Astrocyte (in vitro differentiated cells and primary cell): ENCODE measurements at regions not wholly inside any gene's neighbourhood (a gene's known extent, or its start where the extent isn't known, plus 50 kb on each side); places are given as distances from the start of the nearest gene placed in this dataset.
A peak's percentile ranks its signal among the peaks of the same experiment; 100 is the strongest.

ENCODE experiments used
- DNase-seq: peaks from one replicate; pipeline ENCODE4 v3.0.0-alpha.2; 2010; ENCODE audit warnings: low read depth
- FAIRE-seq: peaks from 2 replicates; lab custom pipeline; 2011; peaks lifted over from hg19 to GRCh38; lab: Jason Lieb, UNC
- H2AFZ ChIP-seq: 2 replicates; pipeline ENCODE4 v1.6.0; 2012; ENCODE audit warnings: low read depth, low read length, inconsistent platforms
- H3K27ac ChIP-seq: 2 replicates; pipeline ENCODE4 v1.5.1; 2011; ENCODE audit warnings: low read depth, low read length, inconsistent platforms
- H3K27me3 ChIP-seq: 2 replicates; pipeline ENCODE4 v1.6.0; 2011; ENCODE audit warnings: low read length, inconsistent platforms; ENCODE audit not compliant: insufficient read depth
- H3K36me3 ChIP-seq: 2 replicates; pipeline ENCODE4 v1.5.1; 2011; ENCODE audit warnings: low read length, inconsistent platforms; ENCODE audit not compliant: insufficient read depth
- H3K4me1 ChIP-seq: 2 replicates; pipeline ENCODE4 v1.5.1; 2011; ENCODE audit warnings: low read length, inconsistent platforms; ENCODE audit not compliant: insufficient read depth
- H3K4me2 ChIP-seq: 2 replicates; pipeline ENCODE4 v1.6.0; 2012; ENCODE audit warnings: low read length, inconsistent platforms
- H3K4me3 ChIP-seq: 2 replicates; pipeline ENCODE4 v1.5.1; 2011; ENCODE audit warnings: low read depth, mild to moderate bottlenecking, low read length, inconsistent platforms; ENCODE audit not compliant: insufficient read depth
- H3K79me2 ChIP-seq: 2 replicates; pipeline ENCODE4 v1.6.0; 2012; ENCODE audit warnings: mild to moderate bottlenecking, low read length, inconsistent platforms; ENCODE audit not compliant: insufficient read depth
- H3K9ac ChIP-seq: 2 replicates; pipeline ENCODE4 v1.6.0; 2012; ENCODE audit warnings: mild to moderate bottlenecking, low read length, inconsistent platforms
- H3K9me3 ChIP-seq: 2 replicates; pipeline ENCODE4 v1.5.1; 2012; ENCODE audit warnings: low read depth, mild to moderate bottlenecking, low read length, inconsistent platforms; ENCODE audit not compliant: insufficient read depth
- H4K20me1 ChIP-seq: 2 replicates; pipeline ENCODE4 v1.6.0; 2012; ENCODE audit warnings: low read length, inconsistent platforms; ENCODE audit not compliant: insufficient read depth
- H3K27ac Mint-ChIP-seq: one replicate; pipeline ENCODE4 v1.8.0; 2021; ENCODE audit warnings: mild to moderate bottlenecking, mixed read lengths; ENCODE audit not compliant: unreplicated experiment
- H3K27me3 Mint-ChIP-seq: one replicate; pipeline ENCODE4 v1.8.0; 2021; ENCODE audit warnings: low read depth, mixed read lengths; ENCODE audit not compliant: unreplicated experiment
- H3K36me3 Mint-ChIP-seq: one replicate; pipeline ENCODE4 v1.8.0; 2021; ENCODE audit warnings: low read depth, mixed read lengths; ENCODE audit not compliant: unreplicated experiment
- H3K4me1 Mint-ChIP-seq: one replicate; pipeline ENCODE4 v1.8.0; 2021; ENCODE audit warnings: low read depth, mixed read lengths; ENCODE audit not compliant: unreplicated experiment
- H3K4me3 Mint-ChIP-seq: one replicate; pipeline ENCODE4 v1.8.0; 2021; ENCODE audit warnings: mild to moderate bottlenecking, moderate library complexity, mixed read lengths; ENCODE audit not compliant: unreplicated experiment
- H3K9me3 Mint-ChIP-seq: one replicate; pipeline ENCODE4 v1.8.0; 2021; ENCODE audit warnings: mild to moderate bottlenecking, mixed read lengths; ENCODE audit not compliant: unreplicated experiment
- EZH2 ChIP-seq: IDR thresholded peaks from 2 replicates; pipeline ENCODE4 v1.6.1; 2012; ENCODE audit warnings: mild to moderate bottlenecking, low read length, inconsistent platforms; ENCODE audit not compliant: insufficient read depth
- TF ChIP-seq, protein P1 (sequence below): IDR thresholded peaks from 2 replicates; pipeline ENCODE4 v1.5.1; 2011; ENCODE audit warnings: low read depth, mild to moderate bottlenecking, inconsistent platforms, low read length, moderate library complexity; ENCODE audit not compliant: insufficient read depth

DNA sequence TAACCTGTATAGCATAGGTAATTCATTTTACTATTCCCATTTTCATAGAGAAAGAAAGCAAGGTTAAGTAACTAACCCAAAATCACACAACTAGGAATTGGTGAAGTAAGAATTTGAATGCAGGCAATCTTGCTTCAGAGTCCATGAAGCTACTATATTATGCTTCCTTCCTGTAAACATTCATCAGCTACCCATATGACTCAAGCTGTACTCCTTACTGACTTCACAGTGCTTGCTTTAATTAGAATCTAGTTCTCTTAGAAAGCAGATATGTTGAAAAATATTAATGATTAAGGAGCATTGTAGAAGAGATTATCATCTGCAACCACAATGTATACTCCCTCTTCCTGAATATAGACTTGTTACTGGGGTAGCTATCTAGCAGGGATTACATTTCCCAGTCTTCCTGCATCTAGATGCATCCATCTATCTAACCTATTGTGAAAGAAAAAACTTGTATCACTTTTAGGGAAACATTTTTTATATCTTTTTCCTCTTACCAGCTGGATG lies 961.6 kb upstream of the CHAC2 start:
- Histone ChIP-seq H3K9ac (no peak overlapping the region), H3K4me2 (no peak overlapping the region), H3K4me3 (no peak overlapping the region), H2AFZ (no peak overlapping the region), H4K20me1 (no peaks in the 10 kb centered on the region), H3K4me1 (no peaks in the 10 kb centered on the region), H3K27ac (no peak overlapping the region), H3K36me3 (no peaks in the 10 kb centered on the region), H3K9me3 (no peaks in the 10 kb centered on the region), H3K27me3 (no peaks in the 10 kb centered on the region), H3K79me2 (no peaks in the 10 kb centered on the region)
- DNase-seq (peak; percentile 16), FAIRE-seq (no peak)
- no peaks in the 10 kb centered on the region for H3K27me3 Mint-ChIP-seq
- no peaks in the 10 kb centered on the region for H3K9me3 Mint-ChIP-seq
- H3K36me3 Mint-ChIP-seq, result no peaks in the 10 kb centered on the region
- H3K27ac Mint-ChIP-seq, result no peak overlapping the region
- H3K4me3 Mint-ChIP-seq, result no peak overlapping the region
- TF ChIP-seq, protein P1, sequence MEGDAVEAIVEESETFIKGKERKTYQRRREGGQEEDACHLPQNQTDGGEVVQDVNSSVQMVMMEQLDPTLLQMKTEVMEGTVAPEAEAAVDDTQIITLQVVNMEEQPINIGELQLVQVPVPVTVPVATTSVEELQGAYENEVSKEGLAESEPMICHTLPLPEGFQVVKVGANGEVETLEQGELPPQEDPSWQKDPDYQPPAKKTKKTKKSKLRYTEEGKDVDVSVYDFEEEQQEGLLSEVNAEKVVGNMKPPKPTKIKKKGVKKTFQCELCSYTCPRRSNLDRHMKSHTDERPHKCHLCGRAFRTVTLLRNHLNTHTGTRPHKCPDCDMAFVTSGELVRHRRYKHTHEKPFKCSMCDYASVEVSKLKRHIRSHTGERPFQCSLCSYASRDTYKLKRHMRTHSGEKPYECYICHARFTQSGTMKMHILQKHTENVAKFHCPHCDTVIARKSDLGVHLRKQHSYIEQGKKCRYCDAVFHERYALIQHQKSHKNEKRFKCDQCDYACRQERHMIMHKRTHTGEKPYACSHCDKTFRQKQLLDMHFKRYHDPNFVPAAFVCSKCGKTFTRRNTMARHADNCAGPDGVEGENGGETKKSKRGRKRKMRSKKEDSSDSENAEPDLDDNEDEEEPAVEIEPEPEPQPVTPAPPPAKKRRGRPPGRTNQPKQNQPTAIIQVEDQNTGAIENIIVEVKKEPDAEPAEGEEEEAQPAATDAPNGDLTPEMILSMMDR, result no peak
- TF ChIP-seq EZH2, result no peak
- H3K4me1 Mint-ChIP-seq, result peaks cover 3% of the 10 kb centered on the region

DNA sequence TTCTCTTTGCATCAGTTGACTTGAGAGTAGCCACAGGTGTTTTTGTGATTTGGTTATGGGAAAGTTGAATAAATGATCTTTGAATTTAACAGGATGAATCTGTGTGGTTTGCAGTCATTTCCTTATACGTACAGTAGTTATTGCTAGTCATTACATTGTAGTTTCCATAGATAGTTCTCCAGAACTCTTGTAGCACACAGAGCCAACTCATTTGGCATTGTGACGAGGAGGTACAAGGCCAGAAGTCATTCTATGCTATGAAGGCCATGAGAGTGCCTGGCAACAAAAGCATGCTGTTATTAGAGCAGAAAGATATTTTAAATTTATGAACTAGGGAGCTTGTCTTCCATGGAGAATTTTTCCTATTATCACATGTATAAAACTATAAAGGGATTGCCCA lies 973.0 kb upstream of the CHAC2 start:
- Histone ChIP-seq H3K4me3 (no peak overlapping the region), H3K4me2 (no peak overlapping the region), H3K4me1 (no peaks in the 10 kb centered on the region), H3K9me3 (no peaks in the 10 kb centered on the region), H3K79me2 (no peaks in the 10 kb centered on the region), H3K27me3 (no peaks in the 10 kb centered on the region), H2AFZ (no peak overlapping the region), H4K20me1 (no peaks in the 10 kb centered on the region), H3K36me3 (no peaks in the 10 kb centered on the region), H3K9ac (no peak overlapping the region), H3K27ac (no peak overlapping the region)
- TF ChIP-seq EZH2, result no peak
- TF ChIP-seq, protein P1, result no peak
- no peak for FAIRE-seq
- H3K27ac Mint-ChIP-seq, result no peak overlapping the region
- H3K9me3 Mint-ChIP-seq, result no peaks in the 10 kb centered on the region
- no peak for DNase-seq
- H3K4me1 Mint-ChIP-seq, result no peaks in the 10 kb centered on the region
- H3K36me3 Mint-ChIP-seq, result no peaks in the 10 kb centered on the region
- no peak overlapping the region for H3K4me3 Mint-ChIP-seq
- no peaks in the 10 kb centered on the region for H3K27me3 Mint-ChIP-seq

DNA sequence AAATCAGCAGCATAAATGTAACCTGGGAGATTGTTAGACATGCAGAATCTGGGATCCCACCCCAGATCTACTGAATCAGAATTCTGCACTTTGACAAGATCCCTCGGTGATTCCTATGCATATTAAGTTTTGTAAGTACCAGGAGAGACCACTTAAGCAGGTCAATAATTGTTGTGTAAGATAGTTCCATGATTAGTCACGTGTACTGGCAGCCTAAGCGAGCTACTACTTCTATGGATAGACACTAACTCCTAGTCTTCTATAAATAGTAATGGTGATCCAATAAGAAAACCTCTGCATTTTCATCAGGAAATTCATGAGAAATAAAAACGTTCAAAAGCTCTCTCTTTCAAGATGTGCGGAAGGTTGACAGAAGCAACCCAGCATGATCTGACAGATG lies 988.2 kb upstream of the CHAC2 start:
- Histone ChIP-seq H3K4me3 (no peak overlapping the region), H3K27ac (no peak overlapping the region), H2AFZ (no peak overlapping the region), H3K4me2 (no peak overlapping the region), H3K36me3 (no peaks in the 10 kb centered on the region), H3K27me3 (no peaks in the 10 kb centered on the region), H3K9me3 (no peaks in the 10 kb centered on the region), H3K79me2 (no peaks in the 10 kb centered on the region), H3K4me1 (no peaks in the 10 kb centered on the region), H4K20me1 (no peaks in the 10 kb centered on the region), H3K9ac (no peak overlapping the region)
- FAIRE-seq (no peak), DNase-seq (peak; percentile 50)
- TF ChIP-seq EZH2, result no peak
- TF ChIP-seq, protein P1, result no peak
- Mint-ChIP-seq H3K4me3 (no peak overlapping the region), H3K36me3 (no peaks in the 10 kb centered on the region), H3K9me3 (no peaks in the 10 kb centered on the region), H3K27ac (no peak overlapping the region), H3K4me1 (no peaks in the 10 kb centered on the region), H3K27me3 (no peaks in the 10 kb centered on the region)
